AG04449 (cell line): ENCODE measurements at regions not wholly inside any gene's neighbourhood (a gene's known extent, or its start where the extent isn't known, plus 50 kb on each side); places are given as distances from the start of the nearest gene placed in this dataset.

Experiments used
- CTCF ChIA-PET: fragments of 350-600 bp; formaldehyde crosslinking; extraction: SDS; loops from one replicate; lab custom pipeline; 2021; ENCODE audit warnings: antibody characterized with exemption; lab: Yijun Ruan, JAX
- POLR2A ChIA-PET: fragments of 400-600, 350-600 bp; formaldehyde crosslinking; extraction: SDS; loops from one replicate; lab custom pipeline; 2020; ENCODE audit warnings: antibody characterized with exemption, inconsistent platforms; lab: Yijun Ruan, JAX
- DNase-seq: peaks from one replicate; pipeline ENCODE4 v3.0.0-alpha.2; 2010; ENCODE audit warnings: low read depth, low spot score
- H3K4me3 ChIP-seq: 2 replicates; pipeline ENCODE4 v1.5.1; 2011; ENCODE audit warnings: low read depth, mild to moderate bottlenecking, control low read depth, low read length
- TF ChIP-seq, protein P1 (sequence below): IDR thresholded peaks from one replicate; pipeline ENCODE4 v1.5.1; 2011; ENCODE audit warnings: mild to moderate bottlenecking, moderate library complexity, low read length, control low read depth, inconsistent platforms; ENCODE audit not compliant: insufficient read depth; ENCODE audit errors: missing control alignments

GRCh38 chr12:46664761-46665287, 161.0 kb downstream of the SLC38A4 start:
- ChIA-PET CTCF (interaction anchor here (0.9 to 2.0 kb wide), 8 partner anchors 11 to 540 kb away, joined by 3 to 13 read pairs (median 4); no protein-coding TSS in a partner anchor), POLR2A (interaction anchor here (0.9 kb wide), 1 partner anchor 297 kb away, joined by 3 read pairs; no protein-coding TSS in a partner anchor)
- DNase-seq = peak; percentile 61
- TF ChIP-seq, protein P1, sequence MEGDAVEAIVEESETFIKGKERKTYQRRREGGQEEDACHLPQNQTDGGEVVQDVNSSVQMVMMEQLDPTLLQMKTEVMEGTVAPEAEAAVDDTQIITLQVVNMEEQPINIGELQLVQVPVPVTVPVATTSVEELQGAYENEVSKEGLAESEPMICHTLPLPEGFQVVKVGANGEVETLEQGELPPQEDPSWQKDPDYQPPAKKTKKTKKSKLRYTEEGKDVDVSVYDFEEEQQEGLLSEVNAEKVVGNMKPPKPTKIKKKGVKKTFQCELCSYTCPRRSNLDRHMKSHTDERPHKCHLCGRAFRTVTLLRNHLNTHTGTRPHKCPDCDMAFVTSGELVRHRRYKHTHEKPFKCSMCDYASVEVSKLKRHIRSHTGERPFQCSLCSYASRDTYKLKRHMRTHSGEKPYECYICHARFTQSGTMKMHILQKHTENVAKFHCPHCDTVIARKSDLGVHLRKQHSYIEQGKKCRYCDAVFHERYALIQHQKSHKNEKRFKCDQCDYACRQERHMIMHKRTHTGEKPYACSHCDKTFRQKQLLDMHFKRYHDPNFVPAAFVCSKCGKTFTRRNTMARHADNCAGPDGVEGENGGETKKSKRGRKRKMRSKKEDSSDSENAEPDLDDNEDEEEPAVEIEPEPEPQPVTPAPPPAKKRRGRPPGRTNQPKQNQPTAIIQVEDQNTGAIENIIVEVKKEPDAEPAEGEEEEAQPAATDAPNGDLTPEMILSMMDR = no peak
- no peak overlapping the region for H3K4me3 ChIP-seq

DNA sequence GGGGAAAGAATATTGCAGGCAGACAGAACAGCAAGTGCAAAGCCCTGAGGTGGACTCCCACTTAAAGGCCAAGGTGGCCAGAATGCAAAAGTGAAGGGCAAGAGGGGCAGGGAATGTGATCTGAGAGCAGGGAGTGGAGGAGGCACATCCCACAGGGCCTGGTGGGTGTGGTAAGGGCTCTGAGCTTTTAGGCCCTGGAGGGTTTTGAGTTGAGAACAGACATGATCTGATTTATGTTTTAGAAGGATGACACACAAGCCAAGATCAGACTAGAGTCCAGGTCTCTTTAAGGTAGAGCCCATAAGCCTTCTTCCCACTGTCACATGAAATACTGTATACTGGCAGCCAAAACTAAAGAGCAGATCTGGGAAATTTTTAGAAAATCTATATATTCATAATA, 162.5 kb downstream of the SLC38A4 start:
- TF ChIP-seq, protein P1 = no peak
- H3K4me3 ChIP-seq = no peak overlapping the region
- ChIA-PET POLR2A (no interaction called here), CTCF (interaction anchor here (0.8 to 2.0 kb wide), 4 partner anchors 12 to 538 kb away, joined by 3 to 13 read pairs (median 6); no protein-coding TSS in a partner anchor)
- no peak for DNase-seq

DNA sequence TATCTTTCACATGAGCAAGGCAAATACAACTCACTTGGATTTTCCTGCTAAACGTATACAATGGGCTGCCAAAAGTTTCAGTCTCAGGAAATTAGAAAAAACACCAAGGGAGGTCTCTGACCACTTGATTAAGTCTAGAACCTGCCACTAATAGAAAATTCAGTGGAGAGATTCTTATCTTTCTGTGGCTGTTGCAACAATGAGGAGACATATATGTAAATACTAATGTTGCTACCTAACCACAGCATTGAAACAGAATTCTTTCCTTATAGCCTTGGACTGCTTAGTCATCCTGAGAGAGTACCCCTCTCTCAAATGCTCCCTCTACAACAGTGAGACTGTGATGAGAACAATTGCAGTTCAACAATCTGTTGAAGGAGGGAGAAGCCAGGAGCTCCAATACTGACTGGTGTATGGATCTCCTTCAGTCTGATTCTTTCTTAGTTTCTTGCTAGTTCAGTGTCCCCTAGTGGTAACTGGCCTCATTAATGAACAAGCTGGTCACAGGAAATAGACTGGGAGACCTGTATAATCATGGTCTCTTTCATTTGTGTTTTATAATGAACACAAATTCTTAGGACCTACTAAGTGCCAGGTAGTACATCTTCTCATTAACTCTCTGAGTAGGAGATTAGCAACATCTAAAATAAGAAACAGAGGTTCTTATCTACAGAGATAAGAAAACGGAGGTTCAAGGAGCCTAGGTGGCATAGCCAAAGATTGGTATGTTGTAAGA, 164.5 kb downstream of the SLC38A4 start:
- H3K4me3 ChIP-seq = no peak overlapping the region
- POLR2A ChIA-PET = interaction anchor here (0.7 to 1.5 kb wide), 4 partner anchors 289 to 304 kb away, joined by 4 to 5 read pairs (median 4); no protein-coding TSS in a partner anchor
- DNase-seq = peak; percentile 67
- TF ChIP-seq, protein P1 = peak; percentile 67
- CTCF ChIA-PET = interaction anchor here (0.6 to 1.8 kb wide), 21 partner anchors 13 to 537 kb away, joined by 3 to 10 read pairs (median 3); no protein-coding TSS in a partner anchor

GRCh38 chr12:46660719-46661109, 165.1 kb downstream of the SLC38A4 start:
- DNase-seq = no peak
- no peak overlapping the region for H3K4me3 ChIP-seq
- CTCF ChIA-PET = interaction anchor here (0.6 to 1.8 kb wide), 15 partner anchors 13 to 536 kb away, joined by 3 to 10 read pairs (median 3); no protein-coding TSS in a partner anchor
- POLR2A ChIA-PET = interaction anchor here (1.1 to 1.5 kb wide), 2 partner anchors 289 to 303 kb away, joined by 4 to 5 read pairs; no protein-coding TSS in a partner anchor
- TF ChIP-seq, protein P1 = no peak

GRCh38 chr12:46660276-46660675, 165.5 kb downstream of the SLC38A4 start:
- CTCF ChIA-PET = no interaction called here

More at GRCh38 chr12:46660276-46660675, 165.5 kb downstream of the SLC38A4 start:
- no peak overlapping the region for H3K4me3 ChIP-seq
- TF ChIP-seq, protein P1 = no peak
- no peak for DNase-seq
- POLR2A ChIA-PET = no interaction called here
